GM23338 (cell line): ENCODE measurements at regions not wholly inside any gene's neighbourhood (a gene's known extent, or its start where the extent isn't known, plus 50 kb on each side); places are given as distances from the start of the nearest gene placed in this dataset.
"Not testable (repeated sequence)": the region's sequence is repeated elsewhere in the genome, so short reads cannot be mapped to it uniquely, and the experiment has no call there.

Source experiments
- EZH2 ChIP-seq: fragments of 200-600 bp; sonication (generic); IDR thresholded peaks from one replicate; pipeline ENCODE4 v1.8.0; 2017; ENCODE audit warnings: antibody characterized with exemption, mild to moderate bottlenecking, low read depth; ENCODE audit not compliant: unreplicated experiment
- EZH2phosphoT487 ChIP-seq: fragments of 200-600 bp; sonication (generic); IDR thresholded peaks from one replicate; pipeline ENCODE4 v1.8.1; 2018; ENCODE audit warnings: antibody characterized with exemption; ENCODE audit not compliant: unreplicated experiment
- JUNB ChIP-seq: IDR thresholded peaks from one replicate; pipeline ENCODE4 v1.6.1; 2016; ENCODE audit warnings: antibody characterized with exemption; ENCODE audit not compliant: unreplicated experiment
- TF ChIP-seq, protein P1 (sequence below), 2 experiments: fragments of 200-600 bp in 1 of 2; sonication (generic) in 1 of 2; conservative IDR thresholded peaks; 2 replicates each; pipeline versions ENCODE4 v1.5.1 to v1.6.1; 2016 to 2017; ENCODE audit warnings: antibody characterized with exemption in 2 of 2, low read depth in 2 of 2, mild to moderate bottlenecking in 2 of 2, moderate library complexity in 1 of 2
- TF ChIP-seq, protein P2 (sequence below): fragments of 250-450 bp; sonication (Bioruptor Pico); IDR thresholded peaks from 2 replicates; pipeline ENCODE4 v1.5.0; 2020; ENCODE audit warnings: mild to moderate bottlenecking, moderate library complexity

DNA sequence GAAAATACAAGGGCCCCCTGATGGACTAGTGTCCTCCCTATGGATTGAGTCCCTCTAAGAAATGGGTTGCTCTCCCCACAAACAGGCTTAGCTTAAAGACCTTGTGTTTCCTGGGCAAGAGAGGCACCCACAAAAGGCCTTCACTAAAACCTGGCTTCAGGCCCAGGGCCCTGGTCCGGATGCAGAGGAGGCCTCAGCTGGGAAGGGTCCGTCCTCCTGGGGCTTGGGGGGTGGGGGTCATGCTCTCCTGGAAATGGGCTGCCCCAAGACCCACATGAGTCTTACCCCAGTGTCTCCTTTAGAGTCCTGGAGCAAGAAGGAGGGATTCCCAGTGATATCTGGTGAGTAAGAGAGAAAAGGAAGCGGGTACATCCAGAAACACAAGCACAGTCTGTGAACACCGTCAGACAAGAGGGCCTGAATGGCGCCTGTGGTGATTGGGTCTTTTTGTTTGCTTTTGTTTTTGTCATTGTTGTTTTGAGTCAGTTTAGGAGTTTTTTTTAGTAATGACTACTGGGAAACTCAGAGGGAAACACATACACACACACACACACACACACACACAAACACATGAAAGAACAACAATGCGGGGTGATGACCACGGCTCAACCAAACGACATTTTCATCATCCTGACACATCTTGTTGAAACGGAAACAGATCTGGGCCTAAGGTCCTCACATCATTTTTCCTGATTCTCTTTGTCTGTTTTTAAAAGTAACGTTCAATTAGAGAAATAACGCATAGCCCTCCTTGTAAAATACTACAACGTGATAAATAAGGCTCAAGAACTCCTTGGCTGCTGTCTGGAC is 292.3 kb downstream of the BCL2L11 start:
- TF ChIP-seq, protein P1, sequence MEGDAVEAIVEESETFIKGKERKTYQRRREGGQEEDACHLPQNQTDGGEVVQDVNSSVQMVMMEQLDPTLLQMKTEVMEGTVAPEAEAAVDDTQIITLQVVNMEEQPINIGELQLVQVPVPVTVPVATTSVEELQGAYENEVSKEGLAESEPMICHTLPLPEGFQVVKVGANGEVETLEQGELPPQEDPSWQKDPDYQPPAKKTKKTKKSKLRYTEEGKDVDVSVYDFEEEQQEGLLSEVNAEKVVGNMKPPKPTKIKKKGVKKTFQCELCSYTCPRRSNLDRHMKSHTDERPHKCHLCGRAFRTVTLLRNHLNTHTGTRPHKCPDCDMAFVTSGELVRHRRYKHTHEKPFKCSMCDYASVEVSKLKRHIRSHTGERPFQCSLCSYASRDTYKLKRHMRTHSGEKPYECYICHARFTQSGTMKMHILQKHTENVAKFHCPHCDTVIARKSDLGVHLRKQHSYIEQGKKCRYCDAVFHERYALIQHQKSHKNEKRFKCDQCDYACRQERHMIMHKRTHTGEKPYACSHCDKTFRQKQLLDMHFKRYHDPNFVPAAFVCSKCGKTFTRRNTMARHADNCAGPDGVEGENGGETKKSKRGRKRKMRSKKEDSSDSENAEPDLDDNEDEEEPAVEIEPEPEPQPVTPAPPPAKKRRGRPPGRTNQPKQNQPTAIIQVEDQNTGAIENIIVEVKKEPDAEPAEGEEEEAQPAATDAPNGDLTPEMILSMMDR (conservative IDR thresholded peaks at IDR 0.05; ENCODE audit: low read depth in 2 of 2): not testable (repeated sequence)
- TF ChIP-seq JUNB, EZH2, EZH2phosphoT487: not testable (repeated sequence)
- TF ChIP-seq, protein P2, sequence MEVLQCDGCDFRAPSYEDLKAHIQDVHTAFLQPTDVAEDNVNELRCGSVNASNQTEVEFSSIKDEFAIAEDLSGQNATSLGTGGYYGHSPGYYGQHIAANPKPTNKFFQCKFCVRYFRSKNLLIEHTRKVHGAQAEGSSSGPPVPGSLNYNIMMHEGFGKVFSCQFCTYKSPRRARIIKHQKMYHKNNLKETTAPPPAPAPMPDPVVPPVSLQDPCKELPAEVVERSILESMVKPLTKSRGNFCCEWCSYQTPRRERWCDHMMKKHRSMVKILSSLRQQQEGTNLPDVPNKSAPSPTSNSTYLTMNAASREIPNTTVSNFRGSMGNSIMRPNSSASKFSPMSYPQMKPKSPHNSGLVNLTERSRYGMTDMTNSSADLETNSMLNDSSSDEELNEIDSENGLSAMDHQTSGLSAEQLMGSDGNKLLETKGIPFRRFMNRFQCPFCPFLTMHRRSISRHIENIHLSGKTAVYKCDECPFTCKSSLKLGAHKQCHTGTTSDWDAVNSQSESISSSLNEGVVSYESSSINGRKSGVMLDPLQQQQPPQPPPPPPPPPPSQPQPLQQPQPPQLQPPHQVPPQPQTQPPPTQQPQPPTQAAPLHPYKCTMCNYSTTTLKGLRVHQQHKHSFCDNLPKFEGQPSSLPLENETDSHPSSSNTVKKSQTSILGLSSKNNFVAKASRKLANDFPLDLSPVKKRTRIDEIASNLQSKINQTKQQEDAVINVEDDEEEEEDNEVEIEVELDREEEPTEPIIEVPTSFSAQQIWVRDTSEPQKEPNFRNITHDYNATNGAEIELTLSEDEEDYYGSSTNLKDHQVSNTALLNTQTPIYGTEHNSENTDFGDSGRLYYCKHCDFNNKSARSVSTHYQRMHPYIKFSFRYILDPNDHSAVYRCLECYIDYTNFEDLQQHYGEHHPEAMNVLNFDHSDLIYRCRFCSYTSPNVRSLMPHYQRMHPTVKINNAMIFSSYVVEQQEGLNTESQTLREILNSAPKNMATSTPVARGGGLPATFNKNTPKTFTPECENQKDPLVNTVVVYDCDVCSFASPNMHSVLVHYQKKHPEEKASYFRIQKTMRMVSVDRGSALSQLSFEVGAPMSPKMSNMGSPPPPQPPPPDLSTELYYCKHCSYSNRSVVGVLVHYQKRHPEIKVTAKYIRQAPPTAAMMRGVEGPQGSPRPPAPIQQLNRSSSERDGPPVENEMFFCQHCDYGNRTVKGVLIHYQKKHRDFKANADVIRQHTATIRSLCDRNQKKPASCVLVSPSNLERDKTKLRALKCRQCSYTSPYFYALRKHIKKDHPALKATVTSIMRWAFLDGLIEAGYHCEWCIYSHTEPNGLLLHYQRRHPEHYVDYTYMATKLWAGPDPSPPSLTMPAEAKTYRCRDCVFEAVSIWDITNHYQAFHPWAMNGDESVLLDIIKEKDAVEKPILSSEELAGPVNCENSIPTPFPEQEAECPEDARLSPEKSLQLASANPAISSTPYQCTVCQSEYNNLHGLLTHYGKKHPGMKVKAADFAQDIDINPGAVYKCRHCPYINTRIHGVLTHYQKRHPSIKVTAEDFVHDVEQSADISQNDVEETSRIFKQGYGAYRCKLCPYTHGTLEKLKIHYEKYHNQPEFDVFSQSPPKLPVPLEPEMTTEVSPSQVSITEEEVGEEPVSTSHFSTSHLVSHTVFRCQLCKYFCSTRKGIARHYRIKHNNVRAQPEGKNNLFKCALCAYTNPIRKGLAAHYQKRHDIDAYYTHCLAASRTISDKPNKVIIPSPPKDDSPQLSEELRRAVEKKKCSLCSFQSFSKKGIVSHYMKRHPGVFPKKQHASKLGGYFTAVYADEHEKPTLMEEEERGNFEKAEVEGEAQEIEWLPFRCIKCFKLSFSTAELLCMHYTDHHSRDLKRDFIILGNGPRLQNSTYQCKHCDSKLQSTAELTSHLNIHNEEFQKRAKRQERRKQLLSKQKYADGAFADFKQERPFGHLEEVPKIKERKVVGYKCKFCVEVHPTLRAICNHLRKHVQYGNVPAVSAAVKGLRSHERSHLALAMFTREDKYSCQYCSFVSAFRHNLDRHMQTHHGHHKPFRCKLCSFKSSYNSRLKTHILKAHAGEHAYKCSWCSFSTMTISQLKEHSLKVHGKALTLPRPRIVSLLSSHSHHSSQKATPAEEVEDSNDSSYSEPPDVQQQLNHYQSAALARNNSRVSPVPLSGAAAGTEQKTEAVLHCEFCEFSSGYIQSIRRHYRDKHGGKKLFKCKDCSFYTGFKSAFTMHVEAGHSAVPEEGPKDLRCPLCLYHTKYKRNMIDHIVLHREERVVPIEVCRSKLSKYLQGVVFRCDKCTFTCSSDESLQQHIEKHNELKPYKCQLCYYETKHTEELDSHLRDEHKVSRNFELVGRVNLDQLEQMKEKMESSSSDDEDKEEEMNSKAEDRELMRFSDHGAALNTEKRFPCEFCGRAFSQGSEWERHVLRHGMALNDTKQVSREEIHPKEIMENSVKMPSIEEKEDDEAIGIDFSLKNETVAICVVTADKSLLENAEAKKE (CRISPR knock-in tag): not testable (repeated sequence)
